Testis (tissue), 2 donors: ENCODE measurements at regions not wholly inside any gene's neighbourhood (a gene's known extent, or its start where the extent isn't known, plus 50 kb on each side); places are given as distances from the start of the nearest gene placed in this dataset.
"Not testable (repeated sequence)": the region's sequence is repeated elsewhere in the genome, so short reads cannot be mapped to it uniquely, and the experiment has no call there.

ENCODE experiments used
- CTCF ChIP-seq, 3 experiments: fragments of 450-650 bp in 2 of 3; fragments of 200-600 bp in 1 of 3; sonication (generic) in 1 of 3; IDR thresholded peaks; one replicate each; pipeline ENCODE4 v1.5.1; 2016 to 2019; ENCODE audit warnings: antibody characterized with exemption in 3 of 3, mild to moderate bottlenecking in 2 of 3, moderate library complexity in 1 of 3
- POLR2A ChIP-seq: fragments of 450-650 bp; IDR thresholded peaks from one replicate; pipeline ENCODE4 v1.6.1; 2017; ENCODE audit warnings: antibody characterized with exemption, mild to moderate bottlenecking, moderate library complexity

DNA sequence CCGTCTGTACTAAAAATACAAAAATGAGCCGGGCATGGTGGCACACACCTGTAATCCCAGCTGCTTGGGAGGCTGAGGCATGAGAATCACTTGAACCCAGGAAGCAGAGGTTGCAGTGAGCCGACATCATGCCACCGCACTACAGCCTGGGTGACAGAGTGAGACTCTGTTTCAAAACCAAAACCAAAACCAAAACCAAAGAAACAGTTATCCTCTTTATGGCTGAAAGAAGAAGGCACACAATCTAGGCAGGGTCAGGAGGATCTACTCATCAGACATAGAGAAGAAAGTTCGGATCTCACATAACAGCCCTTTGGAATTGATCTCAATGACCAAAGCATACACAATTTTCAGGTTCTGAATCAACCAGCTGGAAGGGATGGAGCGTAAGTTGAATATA is 411.3 kb upstream of the SLC35B3 start:
- not testable (repeated sequence) for TF ChIP-seq POLR2A; CTCF (IDR thresholded peaks at IDR 0.05)
